ENCODE measurements at regions not wholly inside any gene's neighbourhood (a gene's known extent, or its start where the extent isn't known, plus 50 kb on each side); places are given as distances from the start of the nearest gene placed in this dataset.

DNA sequence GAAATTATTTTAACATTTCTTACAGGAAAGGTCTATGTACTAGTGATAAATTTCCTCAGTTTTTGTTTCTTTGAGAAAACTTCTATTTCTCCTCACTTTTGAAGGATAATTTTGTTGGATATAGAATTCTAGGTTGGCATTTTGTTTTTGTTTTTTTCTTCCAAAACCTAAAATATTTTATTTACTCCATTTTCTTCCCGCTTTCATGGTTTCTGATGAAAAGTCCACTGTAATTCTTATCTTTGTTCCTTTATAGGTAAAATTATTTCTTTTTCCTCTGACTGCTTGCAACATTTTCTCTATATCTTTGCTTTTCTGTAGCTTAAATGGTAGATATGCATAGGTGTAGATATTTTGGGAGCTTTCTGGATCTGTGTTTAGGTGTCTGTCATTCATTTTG lies 153.9 kb upstream of the DSCAM start:
- POLR2A ChIA-PET: no interaction called here
- TF ChIP-seq, protein P1, sequence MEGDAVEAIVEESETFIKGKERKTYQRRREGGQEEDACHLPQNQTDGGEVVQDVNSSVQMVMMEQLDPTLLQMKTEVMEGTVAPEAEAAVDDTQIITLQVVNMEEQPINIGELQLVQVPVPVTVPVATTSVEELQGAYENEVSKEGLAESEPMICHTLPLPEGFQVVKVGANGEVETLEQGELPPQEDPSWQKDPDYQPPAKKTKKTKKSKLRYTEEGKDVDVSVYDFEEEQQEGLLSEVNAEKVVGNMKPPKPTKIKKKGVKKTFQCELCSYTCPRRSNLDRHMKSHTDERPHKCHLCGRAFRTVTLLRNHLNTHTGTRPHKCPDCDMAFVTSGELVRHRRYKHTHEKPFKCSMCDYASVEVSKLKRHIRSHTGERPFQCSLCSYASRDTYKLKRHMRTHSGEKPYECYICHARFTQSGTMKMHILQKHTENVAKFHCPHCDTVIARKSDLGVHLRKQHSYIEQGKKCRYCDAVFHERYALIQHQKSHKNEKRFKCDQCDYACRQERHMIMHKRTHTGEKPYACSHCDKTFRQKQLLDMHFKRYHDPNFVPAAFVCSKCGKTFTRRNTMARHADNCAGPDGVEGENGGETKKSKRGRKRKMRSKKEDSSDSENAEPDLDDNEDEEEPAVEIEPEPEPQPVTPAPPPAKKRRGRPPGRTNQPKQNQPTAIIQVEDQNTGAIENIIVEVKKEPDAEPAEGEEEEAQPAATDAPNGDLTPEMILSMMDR (IDR thresholded peaks at IDR 0.05; ENCODE audit: control extremely low read depth, extremely low read depth, low read depth, missing control alignments): no peak
- no peak for DNase-seq (ENCODE audit: extremely low spot score)
- CTCF ChIA-PET: no interaction called here

DNA sequence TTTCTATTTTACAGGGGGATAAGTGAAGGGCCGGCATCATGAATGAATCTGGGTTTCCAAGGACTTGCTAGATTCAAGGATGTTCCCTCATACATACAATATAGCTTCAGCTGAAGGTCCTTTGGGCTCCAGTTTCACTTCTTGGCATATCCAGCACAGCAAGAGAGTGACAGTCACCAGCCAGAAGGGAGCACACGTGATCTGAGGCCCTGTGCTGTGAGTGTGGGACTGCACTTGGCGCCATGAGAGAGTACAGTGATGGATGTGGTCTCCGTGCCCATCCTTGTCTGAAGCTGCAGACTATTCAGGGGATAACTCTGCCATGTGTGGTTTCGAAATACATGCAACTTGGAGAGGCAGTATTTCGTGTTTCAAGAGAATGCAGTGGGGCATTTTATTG lies 159.7 kb upstream of the DSCAM start:
- no peak for DNase-seq (ENCODE audit: extremely low spot score)
- ChIA-PET CTCF (no interaction called here), POLR2A (no interaction called here)
- TF ChIP-seq, protein P1 (IDR thresholded peaks at IDR 0.05; ENCODE audit: control extremely low read depth, extremely low read depth, low read depth, missing control alignments): no peak

DNA sequence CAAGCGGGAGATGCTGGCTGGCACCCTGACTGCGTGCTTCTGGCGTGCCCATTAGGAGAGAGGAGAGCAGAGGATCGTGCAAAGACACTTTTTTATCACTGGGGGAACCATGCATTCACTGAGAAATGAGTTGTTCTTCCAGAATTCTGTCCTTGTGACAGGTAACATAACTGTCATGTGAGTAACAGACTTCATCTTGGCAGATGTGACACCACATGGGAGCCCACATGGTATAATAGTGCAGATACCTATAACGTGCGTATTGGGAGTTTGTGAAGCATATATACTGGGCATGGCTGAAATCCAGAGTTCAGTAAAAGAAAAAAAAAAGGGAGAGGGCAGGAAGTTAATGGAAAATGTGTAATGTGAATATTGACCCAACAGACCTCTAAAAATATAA lies 159.6 kb upstream of the BACE2 start:
- no peak for DNase-seq (ENCODE audit: extremely low spot score)
- TF ChIP-seq, protein P1 (IDR thresholded peaks at IDR 0.05; ENCODE audit: control extremely low read depth, extremely low read depth, low read depth, missing control alignments): no peak
- ChIA-PET CTCF (interaction anchor here (1.2 kb wide), 1 partner anchor 9 kb away, joined by 3 read pairs; no protein-coding TSS in a partner anchor), POLR2A (no interaction called here)

DNA sequence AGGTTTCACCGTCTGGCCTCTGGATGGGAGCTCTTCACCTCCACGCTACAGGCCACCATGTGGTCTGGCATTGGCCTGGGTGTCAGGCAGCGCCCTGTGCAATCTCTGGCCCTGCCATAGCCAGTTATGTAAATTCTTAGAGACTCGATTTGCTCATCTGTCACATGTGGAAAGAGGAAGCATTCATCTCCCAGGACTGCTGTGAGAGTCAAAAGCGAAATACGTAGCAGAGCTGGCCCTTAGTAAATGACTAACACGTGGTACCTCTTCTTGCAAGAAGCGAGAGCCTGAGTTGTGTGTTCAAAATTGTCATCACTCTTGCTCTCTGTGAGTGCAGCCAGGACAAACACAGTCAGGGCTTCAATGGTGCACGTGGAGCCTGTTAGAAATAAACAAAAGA lies 159.0 kb upstream of the BACE2 start:
- TF ChIP-seq, protein P1 (IDR thresholded peaks at IDR 0.05; ENCODE audit: control extremely low read depth, extremely low read depth, low read depth, missing control alignments): no peak
- POLR2A ChIA-PET: no interaction called here

DNA sequence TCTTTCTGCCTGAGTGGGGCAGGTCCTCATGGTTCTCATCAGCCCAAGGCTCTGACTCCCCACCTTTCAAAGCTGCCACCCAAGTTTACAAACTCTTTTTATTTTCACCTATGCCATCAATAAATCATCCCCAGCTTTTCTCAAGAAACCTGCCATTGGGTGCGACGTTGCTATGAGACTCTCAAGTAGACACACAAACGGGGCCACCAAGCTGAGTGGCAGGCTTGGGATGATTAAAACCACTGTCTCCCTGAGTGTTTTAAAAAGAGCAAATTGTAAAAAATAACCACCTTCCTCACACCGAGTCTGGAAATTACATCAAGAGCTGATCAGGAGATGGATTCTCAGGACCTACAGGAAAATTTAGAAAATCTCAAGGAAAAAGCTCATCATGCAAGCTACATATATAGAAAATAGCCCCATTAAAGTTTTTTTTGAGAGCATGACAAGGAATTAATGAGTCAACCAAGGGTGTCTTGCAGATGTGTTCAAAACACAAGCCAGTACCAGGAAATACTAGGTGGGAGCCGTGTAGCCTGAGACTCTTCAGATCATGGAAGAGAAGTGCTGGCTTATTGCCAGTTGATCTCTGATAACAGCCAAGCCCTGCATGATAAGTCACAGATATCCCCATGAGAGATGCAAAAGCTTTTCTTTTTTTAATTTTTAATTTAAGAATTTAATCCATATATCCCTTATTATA lies 158.4 kb upstream of the BACE2 start:
- TF ChIP-seq, protein P1 (IDR thresholded peaks at IDR 0.05; ENCODE audit: control extremely low read depth, extremely low read depth, low read depth, missing control alignments): no peak
- POLR2A ChIA-PET: no interaction called here
- CTCF ChIA-PET: interaction anchor here (1.6 kb wide), 1 partner anchor 14 kb away, joined by 3 read pairs; no protein-coding TSS in a partner anchor
- no peak for DNase-seq (ENCODE audit: extremely low spot score)

More for the DNA sequence above, 159.0 kb upstream of the BACE2 start:
- CTCF ChIA-PET: interaction anchor here (1.2 to 1.6 kb wide), 2 partner anchors 10 to 15 kb away, joined by 3 read pairs; no protein-coding TSS in a partner anchor
- no peak for DNase-seq (ENCODE audit: extremely low spot score)

DNA sequence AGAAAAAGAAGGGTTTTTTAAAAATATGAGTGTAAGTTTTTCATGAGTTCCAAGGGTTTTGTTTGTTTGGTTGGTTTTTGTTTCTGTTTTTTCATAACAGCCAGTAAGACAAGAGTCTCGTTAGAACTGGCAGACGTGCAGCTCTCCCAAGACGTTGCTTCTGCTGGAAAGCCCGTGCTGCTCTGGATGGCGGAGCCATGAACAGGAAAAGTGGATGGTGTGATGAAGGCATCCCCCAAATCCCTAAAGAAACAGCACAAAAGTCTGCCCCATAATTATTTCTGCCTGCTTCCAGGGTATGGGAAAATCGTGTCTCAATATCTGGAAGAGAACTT lies 157.9 kb upstream of the BACE2 start:
- CTCF ChIA-PET: interaction anchor here (1.6 kb wide), 1 partner anchor 14 kb away, joined by 3 read pairs; no protein-coding TSS in a partner anchor
- POLR2A ChIA-PET: no interaction called here
- no peak for DNase-seq (ENCODE audit: extremely low spot score)
- TF ChIP-seq, protein P1 (IDR thresholded peaks at IDR 0.05; ENCODE audit: control extremely low read depth, extremely low read depth, low read depth, missing control alignments): no peak
